SK-N-SH (cell line): ENCODE measurements at regions not wholly inside any gene's neighbourhood (a gene's known extent, or its start where the extent isn't known, plus 50 kb on each side); places are given as distances from the start of the nearest gene placed in this dataset.

Source experiments
- CTCF ChIA-PET: fragments of 300-600, 350-600 bp; formaldehyde crosslinking; extraction: SDS; loops from one replicate; lab custom pipeline; 2021; lab: Yijun Ruan, JAX
- POLR2A ChIA-PET: fragments of 350-600 bp; sonication (Branson Sonifier 250); formaldehyde crosslinking; extraction: SDS; loops from one replicate; lab custom pipeline; 2020; ENCODE audit warnings: antibody characterized with exemption, inconsistent platforms; lab: Yijun Ruan, JAX
- DNase-seq: peaks from one replicate; pipeline ENCODE4 v3.0.0; 2012
- H2AFZ ChIP-seq: fragments of 200-600 bp; sonication (generic); 2 replicates; pipeline ENCODE4 v1.8.1; 2016; ENCODE audit warnings: antibody characterized with exemption, mild to moderate bottlenecking, low read depth
- H3F3A ChIP-seq: fragments of 200-600 bp; sonication (generic); replicated peaks from 2 replicates; pipeline ENCODE3; 2016; ENCODE audit warnings: antibody characterized with exemption, mild to moderate bottlenecking; ENCODE audit not compliant: insufficient read depth
- H3K27ac ChIP-seq, 2 experiments: fragments of 200-500 bp in 1 of 2; fragments of 200-600 bp in 1 of 2; sonication (Bioruptor generic) in 1 of 2; sonication (generic), shearing (Covaris generic) in 1 of 2; 2 replicates each; pipeline versions ENCODE4 v1.5.1 to v1.6.1; 2014 to 2016; ENCODE audit warnings: low read depth in 2 of 2, inconsistent platforms in 1 of 2, low read length in 1 of 2, mild to moderate bottlenecking in 1 of 2, mixed read lengths in 1 of 2
- H3K27me3 ChIP-seq: fragments of 200-600 bp; sonication (generic), shearing (Covaris generic); 2 replicates; pipeline ENCODE4 v1.6.1; 2016; ENCODE audit warnings: mixed run types; ENCODE audit not compliant: insufficient read depth
- H3K36me3 ChIP-seq, 2 experiments: fragments of 200-500 bp in 1 of 2; fragments of 200-600 bp in 1 of 2; sonication (Bioruptor generic) in 1 of 2; sonication (generic) in 1 of 2; replicated peaks in 1 of 2; 2 replicates each; pipeline versions ENCODE3 to v1.5.1; 2014 to 2016; ENCODE audit warnings: low read length in 1 of 2, mild to moderate bottlenecking in 1 of 2; ENCODE audit not compliant: insufficient read depth in 2 of 2, control insufficient read depth in 1 of 2
- H3K4me1 ChIP-seq, 2 experiments: fragments of 200-500 bp in 1 of 2; fragments of 200-600 bp in 1 of 2; sonication (Bioruptor generic) in 1 of 2; sonication (generic), shearing (Covaris generic) in 1 of 2; 2 replicates each; pipeline versions ENCODE4 v1.5.1 to v1.6.1; 2014 to 2016; ENCODE audit warnings: low read depth in 1 of 2, low read length in 1 of 2, mixed run types in 1 of 2; ENCODE audit not compliant: insufficient read depth in 2 of 2, control insufficient read depth in 1 of 2
- H3K4me2 ChIP-seq: fragments of 200-600 bp; sonication (generic), shearing (Covaris generic); 2 replicates; pipeline ENCODE4 v1.6.1; 2017; ENCODE audit warnings: mixed run types
- H3K4me3 ChIP-seq, 2 experiments: fragments of 200-500 bp in 1 of 2; fragments of 200-600 bp in 1 of 2; sonication (Bioruptor generic) in 1 of 2; sonication (generic), shearing (Covaris generic) in 1 of 2; 2 replicates each; pipeline versions ENCODE4 v1.5.1 to v1.8.1; 2014 to 2016; ENCODE audit warnings: low read depth in 2 of 2, inconsistent platforms in 1 of 2, low read length in 1 of 2, mild to moderate bottlenecking in 1 of 2, mixed read lengths in 1 of 2, moderate library complexity in 1 of 2
- H3K79me2 ChIP-seq: fragments of 200-600 bp; sonication (generic); 2 replicates; pipeline ENCODE4 v1.8.1; 2017; ENCODE audit warnings: mild to moderate bottlenecking; ENCODE audit not compliant: insufficient read depth
- H3K9ac ChIP-seq: fragments of 200-600 bp; sonication (generic); 2 replicates; pipeline ENCODE4 v1.6.1; 2017; ENCODE audit warnings: mixed run types
- H3K9me2 ChIP-seq: fragments of 200-600 bp; sonication (generic); 2 replicates; pipeline ENCODE4 v1.6.1; 2017; ENCODE audit warnings: mixed run types
- H3K9me3 ChIP-seq: fragments of 200-600 bp; sonication (generic); 2 replicates; pipeline ENCODE4 v1.6.1; 2017; ENCODE audit warnings: mixed run types, mild to moderate bottlenecking, moderate library complexity
- H4K20me1 ChIP-seq: fragments of 200-600 bp; sonication (generic); 2 replicates; pipeline ENCODE4 v1.6.1; 2017; ENCODE audit warnings: mild to moderate bottlenecking, mixed run types; ENCODE audit not compliant: insufficient read depth
- EP300 ChIP-seq, 2 experiments: IDR thresholded peaks; 2 replicates each; pipeline versions ENCODE4 v1.4.0 to v1.6.1; 2012; ENCODE audit warnings: borderline replicate concordance in 1 of 2, low read depth in 1 of 2, low read length in 1 of 2
- NFIC ChIP-seq: IDR thresholded peaks from 2 replicates; pipeline ENCODE4 v1.4.0; 2012; ENCODE audit warnings: borderline replicate concordance
- NRF1 ChIP-seq: IDR thresholded peaks from 2 replicates; pipeline ENCODE4 v1.6.1; 2012; ENCODE audit warnings: low read depth, mild to moderate bottlenecking, low read length
- RAD21 ChIP-seq: IDR thresholded peaks from 2 replicates; pipeline ENCODE4 v1.6.1; 2012; ENCODE audit warnings: mild to moderate bottlenecking, low read length
- RFX5 ChIP-seq: IDR thresholded peaks from 2 replicates; pipeline ENCODE4 v1.6.1; 2012; ENCODE audit warnings: mild to moderate bottlenecking, improper control_type of control experiment, low read length
- RXRA ChIP-seq: IDR thresholded peaks from 2 replicates; pipeline ENCODE4 v1.4.0; 2012; ENCODE audit warnings: low read depth, mild to moderate bottlenecking, borderline replicate concordance
- SIN3A ChIP-seq: IDR thresholded peaks from 2 replicates; pipeline ENCODE4 v1.6.1; 2012; ENCODE audit warnings: low read depth, mild to moderate bottlenecking, low read length, moderate library complexity, borderline replicate concordance
- TAF1 ChIP-seq: IDR thresholded peaks from 2 replicates; pipeline ENCODE4 v1.6.1; 2012; ENCODE audit warnings: low read depth, mild to moderate bottlenecking, low read length, moderate library complexity, borderline replicate concordance
- WGBS: methylation state at CpG from one replicate; pipeline ENCODE4 v1.1.6; 2017; ENCODE audit warnings: low lambda C conversion rate; 5-methylcytosine and 5-hydroxymethylcytosine counted together
- TF ChIP-seq, protein P1 (sequence below): IDR thresholded peaks from 2 replicates; pipeline ENCODE4 v1.4.0; 2012; ENCODE audit warnings: low read depth, borderline replicate concordance
- TF ChIP-seq, protein P2 (sequence below): fragments of 200-600 bp; sonication (generic); IDR thresholded peaks from 2 replicates; pipeline ENCODE4 v1.6.1; 2017; ENCODE audit warnings: antibody characterized with exemption, mild to moderate bottlenecking, moderate library complexity
- TF ChIP-seq, protein P3 (sequence below): fragments of 150-350 bp; IDR thresholded peaks from 2 replicates; pipeline ENCODE4 v1.6.1; 2016; ENCODE audit warnings: mild to moderate bottlenecking, low read depth, low read length
- TF ChIP-seq, protein P4 (sequence below): IDR thresholded peaks from 2 replicates; pipeline ENCODE4 v1.4.0; 2012; ENCODE audit warnings: low read depth
- TF ChIP-seq, protein P5 (sequence below): IDR thresholded peaks from 2 replicates; pipeline ENCODE4 v1.6.1; 2012; ENCODE audit warnings: mild to moderate bottlenecking, low read depth, low read length, moderate library complexity
- TF ChIP-seq, protein P6 (sequence below): IDR thresholded peaks from 2 replicates; pipeline ENCODE4 v1.4.0; 2012; ENCODE audit warnings: low read depth, borderline replicate concordance

DNA sequence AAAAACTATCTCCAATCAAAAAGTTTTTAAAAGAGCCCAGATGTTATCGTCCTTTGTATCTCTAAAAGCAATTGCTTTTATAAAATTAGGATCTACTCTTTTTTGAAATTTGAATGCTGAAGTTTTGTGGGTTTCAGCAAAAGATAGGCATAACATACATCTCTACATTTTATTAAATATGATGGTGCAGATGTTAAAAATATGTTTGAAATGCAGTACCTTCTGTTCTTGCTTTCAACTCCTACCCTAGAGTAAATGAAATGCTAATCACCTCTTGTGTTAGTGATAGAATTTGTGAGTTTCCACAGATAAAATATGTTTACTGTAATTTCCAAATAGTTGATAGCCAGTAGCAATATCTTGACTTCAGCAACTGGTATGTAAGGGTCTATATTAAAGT, 95.7 kb upstream of the VPREB1 start (continued):
- TF ChIP-seq, protein P1, sequence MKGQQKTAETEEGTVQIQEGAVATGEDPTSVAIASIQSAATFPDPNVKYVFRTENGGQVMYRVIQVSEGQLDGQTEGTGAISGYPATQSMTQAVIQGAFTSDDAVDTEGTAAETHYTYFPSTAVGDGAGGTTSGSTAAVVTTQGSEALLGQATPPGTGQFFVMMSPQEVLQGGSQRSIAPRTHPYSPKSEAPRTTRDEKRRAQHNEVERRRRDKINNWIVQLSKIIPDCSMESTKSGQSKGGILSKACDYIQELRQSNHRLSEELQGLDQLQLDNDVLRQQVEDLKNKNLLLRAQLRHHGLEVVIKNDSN: no peak

DNA sequence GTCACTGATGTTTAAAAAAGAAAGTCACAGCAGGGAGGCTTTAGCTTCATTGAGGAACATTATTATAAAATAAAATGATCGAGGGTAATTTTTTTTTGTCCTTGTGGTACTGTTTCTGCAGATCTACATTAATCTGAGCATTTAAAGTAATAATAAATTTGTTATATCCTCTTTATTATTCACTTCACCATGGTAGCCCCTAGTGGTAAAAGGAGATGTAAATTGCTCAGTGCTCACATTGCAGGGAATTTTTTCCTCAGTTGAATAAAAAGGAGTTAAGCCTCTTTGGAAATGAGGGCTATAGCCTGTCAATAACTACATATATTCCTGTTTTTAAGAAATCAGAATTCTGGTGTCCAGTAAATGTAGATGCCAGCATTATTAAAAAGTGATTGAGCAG, 99.7 kb upstream of the VPREB1 start:
- no peak overlapping the region for H3K9ac ChIP-seq
- H3F3A ChIP-seq: no peaks in the 10 kb centered on the region
- peaks cover 28% of the 10 kb centered on the region; the same call in 1 of the 2 replicates for H3K27me3 ChIP-seq
- no peaks in the 10 kb centered on the region for H3K9me3 ChIP-seq
- H2AFZ ChIP-seq: no peak overlapping the region
- H4K20me1 ChIP-seq: no peaks in the 10 kb centered on the region
- no peak for DNase-seq
- WGBS: 4% methylated on average over 1 of the region's 1 CpG
- H3K9me2 ChIP-seq: 0 out of 2 replicates have a peak, but pooled peaks cover 2% of the 10 kb centered on the region
- H3K79me2 ChIP-seq: no peaks in the 10 kb centered on the region
- H3K36me3 ChIP-seq: no peaks in the 10 kb centered on the region
- ChIA-PET CTCF (interaction anchor here (0.6 to 3.0 kb wide), 6 partner anchors 9 to 108 kb away, joined by 3 to 9 read pairs (median 4); no protein-coding TSS in a partner anchor), POLR2A (interaction anchor here (0.6 kb wide), 1 partner anchor 93 kb away, joined by 3 read pairs; no protein-coding TSS in a partner anchor)
- no peak overlapping the region for H3K27ac ChIP-seq
- H3K4me2 ChIP-seq: no peak overlapping the region
- H3K4me3 ChIP-seq: no peak overlapping the region
- H3K4me1 ChIP-seq: no peaks in the 10 kb centered on the region
- TF ChIP-seq RXRA: no peak
- TF ChIP-seq, protein P2, sequence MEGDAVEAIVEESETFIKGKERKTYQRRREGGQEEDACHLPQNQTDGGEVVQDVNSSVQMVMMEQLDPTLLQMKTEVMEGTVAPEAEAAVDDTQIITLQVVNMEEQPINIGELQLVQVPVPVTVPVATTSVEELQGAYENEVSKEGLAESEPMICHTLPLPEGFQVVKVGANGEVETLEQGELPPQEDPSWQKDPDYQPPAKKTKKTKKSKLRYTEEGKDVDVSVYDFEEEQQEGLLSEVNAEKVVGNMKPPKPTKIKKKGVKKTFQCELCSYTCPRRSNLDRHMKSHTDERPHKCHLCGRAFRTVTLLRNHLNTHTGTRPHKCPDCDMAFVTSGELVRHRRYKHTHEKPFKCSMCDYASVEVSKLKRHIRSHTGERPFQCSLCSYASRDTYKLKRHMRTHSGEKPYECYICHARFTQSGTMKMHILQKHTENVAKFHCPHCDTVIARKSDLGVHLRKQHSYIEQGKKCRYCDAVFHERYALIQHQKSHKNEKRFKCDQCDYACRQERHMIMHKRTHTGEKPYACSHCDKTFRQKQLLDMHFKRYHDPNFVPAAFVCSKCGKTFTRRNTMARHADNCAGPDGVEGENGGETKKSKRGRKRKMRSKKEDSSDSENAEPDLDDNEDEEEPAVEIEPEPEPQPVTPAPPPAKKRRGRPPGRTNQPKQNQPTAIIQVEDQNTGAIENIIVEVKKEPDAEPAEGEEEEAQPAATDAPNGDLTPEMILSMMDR: peak; percentile 39; the same call in 1 of the 2 replicates

DNA sequence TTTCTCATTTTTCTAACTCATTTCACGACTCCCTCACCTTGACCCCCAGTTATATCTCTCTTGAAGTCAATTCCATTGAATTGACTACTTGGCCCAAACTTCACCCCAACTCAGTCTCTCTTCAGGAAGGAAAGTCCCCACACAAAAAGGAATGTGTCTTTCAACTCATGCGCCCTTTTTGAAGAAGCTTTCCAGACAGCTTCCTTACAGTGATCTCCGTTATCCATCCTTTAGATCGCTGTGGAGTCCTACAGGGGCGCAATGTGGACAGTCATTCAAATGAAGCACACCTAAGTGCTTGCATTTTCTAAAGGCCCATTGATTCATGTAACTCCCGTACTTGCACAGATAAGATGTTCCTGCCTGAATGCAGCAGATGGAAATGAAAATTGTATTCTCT, 101.1 kb upstream of the VPREB1 start:
- POLR2A ChIA-PET: no interaction called here
- no peak overlapping the region for H3K9ac ChIP-seq
- no peaks in the 10 kb centered on the region for H3K36me3 ChIP-seq
- no peaks in the 10 kb centered on the region for H3F3A ChIP-seq
- no peak for DNase-seq
- no peaks in the 10 kb centered on the region for H3K9me3 ChIP-seq
- no peak overlapping the region for H3K27ac ChIP-seq
- H3K79me2 ChIP-seq: no peaks in the 10 kb centered on the region
- H2AFZ ChIP-seq: no peak overlapping the region
- H3K27me3 ChIP-seq: peaks cover 26% of the 10 kb centered on the region; the same call in 1 of the 2 replicates
- H3K9me2 ChIP-seq: 0 out of 2 replicates have a peak, but pooled peaks cover 2% of the 10 kb centered on the region
- WGBS: 21% methylated on average over 6 of the region's 6 CpGs
- H3K4me2 ChIP-seq: no peak overlapping the region
- H3K4me1 ChIP-seq: no peaks in the 10 kb centered on the region
- no peak overlapping the region for H3K4me3 ChIP-seq
- CTCF ChIA-PET: interaction anchor here (0.9 to 3.0 kb wide), 2 partner anchors 14 to 24 kb away, joined by 3 to 9 read pairs; no protein-coding TSS in a partner anchor
- H4K20me1 ChIP-seq: no peaks in the 10 kb centered on the region
- TF ChIP-seq RAD21: no peak
- TF ChIP-seq NFIC: no peak
- TF ChIP-seq, protein P3, sequence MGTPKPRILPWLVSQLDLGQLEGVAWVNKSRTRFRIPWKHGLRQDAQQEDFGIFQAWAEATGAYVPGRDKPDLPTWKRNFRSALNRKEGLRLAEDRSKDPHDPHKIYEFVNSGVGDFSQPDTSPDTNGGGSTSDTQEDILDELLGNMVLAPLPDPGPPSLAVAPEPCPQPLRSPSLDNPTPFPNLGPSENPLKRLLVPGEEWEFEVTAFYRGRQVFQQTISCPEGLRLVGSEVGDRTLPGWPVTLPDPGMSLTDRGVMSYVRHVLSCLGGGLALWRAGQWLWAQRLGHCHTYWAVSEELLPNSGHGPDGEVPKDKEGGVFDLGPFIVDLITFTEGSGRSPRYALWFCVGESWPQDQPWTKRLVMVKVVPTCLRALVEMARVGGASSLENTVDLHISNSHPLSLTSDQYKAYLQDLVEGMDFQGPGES: no peak
- TF ChIP-seq, protein P4, sequence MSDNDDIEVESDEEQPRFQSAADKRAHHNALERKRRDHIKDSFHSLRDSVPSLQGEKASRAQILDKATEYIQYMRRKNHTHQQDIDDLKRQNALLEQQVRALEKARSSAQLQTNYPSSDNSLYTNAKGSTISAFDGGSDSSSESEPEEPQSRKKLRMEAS: no peak
- TF ChIP-seq, protein P5, sequence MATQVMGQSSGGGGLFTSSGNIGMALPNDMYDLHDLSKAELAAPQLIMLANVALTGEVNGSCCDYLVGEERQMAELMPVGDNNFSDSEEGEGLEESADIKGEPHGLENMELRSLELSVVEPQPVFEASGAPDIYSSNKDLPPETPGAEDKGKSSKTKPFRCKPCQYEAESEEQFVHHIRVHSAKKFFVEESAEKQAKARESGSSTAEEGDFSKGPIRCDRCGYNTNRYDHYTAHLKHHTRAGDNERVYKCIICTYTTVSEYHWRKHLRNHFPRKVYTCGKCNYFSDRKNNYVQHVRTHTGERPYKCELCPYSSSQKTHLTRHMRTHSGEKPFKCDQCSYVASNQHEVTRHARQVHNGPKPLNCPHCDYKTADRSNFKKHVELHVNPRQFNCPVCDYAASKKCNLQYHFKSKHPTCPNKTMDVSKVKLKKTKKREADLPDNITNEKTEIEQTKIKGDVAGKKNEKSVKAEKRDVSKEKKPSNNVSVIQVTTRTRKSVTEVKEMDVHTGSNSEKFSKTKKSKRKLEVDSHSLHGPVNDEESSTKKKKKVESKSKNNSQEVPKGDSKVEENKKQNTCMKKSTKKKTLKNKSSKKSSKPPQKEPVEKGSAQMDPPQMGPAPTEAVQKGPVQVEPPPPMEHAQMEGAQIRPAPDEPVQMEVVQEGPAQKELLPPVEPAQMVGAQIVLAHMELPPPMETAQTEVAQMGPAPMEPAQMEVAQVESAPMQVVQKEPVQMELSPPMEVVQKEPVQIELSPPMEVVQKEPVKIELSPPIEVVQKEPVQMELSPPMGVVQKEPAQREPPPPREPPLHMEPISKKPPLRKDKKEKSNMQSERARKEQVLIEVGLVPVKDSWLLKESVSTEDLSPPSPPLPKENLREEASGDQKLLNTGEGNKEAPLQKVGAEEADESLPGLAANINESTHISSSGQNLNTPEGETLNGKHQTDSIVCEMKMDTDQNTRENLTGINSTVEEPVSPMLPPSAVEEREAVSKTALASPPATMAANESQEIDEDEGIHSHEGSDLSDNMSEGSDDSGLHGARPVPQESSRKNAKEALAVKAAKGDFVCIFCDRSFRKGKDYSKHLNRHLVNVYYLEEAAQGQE: no peak
- no peak for TF ChIP-seq EP300 (IDR thresholded peaks at IDR 0.05; ENCODE audit: borderline replicate concordance in 1 of 2, low read depth in 1 of 2, low read length in 1 of 2)
- no peak for TF ChIP-seq SIN3A
- TF ChIP-seq RFX5: no peak
- TF ChIP-seq, protein P6, sequence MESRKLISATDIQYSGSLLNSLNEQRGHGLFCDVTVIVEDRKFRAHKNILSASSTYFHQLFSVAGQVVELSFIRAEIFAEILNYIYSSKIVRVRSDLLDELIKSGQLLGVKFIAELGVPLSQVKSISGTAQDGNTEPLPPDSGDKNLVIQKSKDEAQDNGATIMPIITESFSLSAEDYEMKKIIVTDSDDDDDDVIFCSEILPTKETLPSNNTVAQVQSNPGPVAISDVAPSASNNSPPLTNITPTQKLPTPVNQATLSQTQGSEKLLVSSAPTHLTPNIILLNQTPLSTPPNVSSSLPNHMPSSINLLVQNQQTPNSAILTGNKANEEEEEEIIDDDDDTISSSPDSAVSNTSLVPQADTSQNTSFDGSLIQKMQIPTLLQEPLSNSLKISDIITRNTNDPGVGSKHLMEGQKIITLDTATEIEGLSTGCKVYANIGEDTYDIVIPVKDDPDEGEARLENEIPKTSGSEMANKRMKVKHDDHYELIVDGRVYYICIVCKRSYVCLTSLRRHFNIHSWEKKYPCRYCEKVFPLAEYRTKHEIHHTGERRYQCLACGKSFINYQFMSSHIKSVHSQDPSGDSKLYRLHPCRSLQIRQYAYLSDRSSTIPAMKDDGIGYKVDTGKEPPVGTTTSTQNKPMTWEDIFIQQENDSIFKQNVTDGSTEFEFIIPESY: no peak
- no peak for TF ChIP-seq NRF1
- no peak for TF ChIP-seq TAF1
